Activated naive CD4-positive, alpha-beta T cell treated with anti-CD3 and anti-CD28 coated beads, Interleukin-2, amount 50 U/mL, for 24 hours (primary cell): ENCODE measurements at regions not wholly inside any gene's neighbourhood (a gene's known extent, or its start where the extent isn't known, plus 50 kb on each side); places are given as distances from the start of the nearest gene placed in this dataset.

Source experiments
- H3K27ac Mint-ChIP-seq: one replicate; pipeline ENCODE4 v1.8.0; 2021; ENCODE audit warnings: mild to moderate bottlenecking, mixed read lengths
- H3K27me3 Mint-ChIP-seq: one replicate; pipeline ENCODE4 v1.8.0; 2021; ENCODE audit warnings: mixed read lengths
- H3K36me3 Mint-ChIP-seq: one replicate; pipeline ENCODE4 v1.8.0; 2021; ENCODE audit warnings: mixed read lengths
- H3K4me1 Mint-ChIP-seq: one replicate; pipeline ENCODE4 v1.8.0; 2021; ENCODE audit warnings: mixed read lengths
- H3K4me3 Mint-ChIP-seq: one replicate; pipeline ENCODE4 v1.8.0; 2021; ENCODE audit warnings: mild to moderate bottlenecking, mixed read lengths
- H3K9me3 Mint-ChIP-seq: one replicate; pipeline ENCODE4 v1.8.0; 2021; ENCODE audit warnings: mixed read lengths

DNA sequence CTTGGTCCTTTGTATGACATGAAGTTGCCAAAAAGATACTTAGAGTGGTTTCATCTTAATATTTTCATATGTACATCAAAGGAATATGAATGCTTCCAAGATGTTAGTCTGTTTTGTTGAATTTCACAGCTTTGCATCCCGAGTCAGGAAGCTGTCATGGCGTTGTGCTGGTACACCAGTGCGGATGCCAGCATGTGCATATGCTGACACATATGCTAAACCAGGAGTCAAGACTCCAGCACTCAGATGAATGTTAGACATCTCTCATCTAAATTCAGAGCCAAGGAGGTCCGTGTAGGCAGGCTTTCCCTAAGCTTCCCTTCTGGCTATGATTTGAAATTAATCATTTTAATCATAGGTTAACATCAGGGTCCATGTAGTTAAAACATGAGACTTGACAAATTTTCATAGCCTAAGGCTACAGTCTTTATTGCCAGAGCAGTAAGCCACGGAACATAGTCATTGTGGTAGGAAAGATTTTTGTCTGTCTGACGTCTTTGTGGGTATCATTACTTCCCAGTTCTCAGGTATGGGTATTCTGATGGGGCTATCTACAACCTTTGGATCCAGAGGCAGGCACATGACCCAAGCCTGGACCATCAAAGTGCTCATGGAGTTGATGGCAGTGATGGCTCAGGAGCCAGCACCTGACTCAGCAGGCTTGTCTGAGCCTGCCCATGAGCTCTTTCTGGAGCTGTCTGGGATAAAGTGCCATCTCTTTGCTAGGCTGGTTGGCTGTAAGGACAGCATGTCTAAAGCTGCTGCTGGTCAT lies 246.1 kb downstream of the KCNRG start:
- H3K27me3 Mint-ChIP-seq = no peaks in the 10 kb centered on the region
- peaks cover 16% of the 10 kb centered on the region for H3K4me1 Mint-ChIP-seq
- no peaks in the 10 kb centered on the region for H3K36me3 Mint-ChIP-seq
- no peaks in the 10 kb centered on the region for H3K9me3 Mint-ChIP-seq
- H3K4me3 Mint-ChIP-seq = no peak overlapping the region
- no peak overlapping the region for H3K27ac Mint-ChIP-seq

DNA sequence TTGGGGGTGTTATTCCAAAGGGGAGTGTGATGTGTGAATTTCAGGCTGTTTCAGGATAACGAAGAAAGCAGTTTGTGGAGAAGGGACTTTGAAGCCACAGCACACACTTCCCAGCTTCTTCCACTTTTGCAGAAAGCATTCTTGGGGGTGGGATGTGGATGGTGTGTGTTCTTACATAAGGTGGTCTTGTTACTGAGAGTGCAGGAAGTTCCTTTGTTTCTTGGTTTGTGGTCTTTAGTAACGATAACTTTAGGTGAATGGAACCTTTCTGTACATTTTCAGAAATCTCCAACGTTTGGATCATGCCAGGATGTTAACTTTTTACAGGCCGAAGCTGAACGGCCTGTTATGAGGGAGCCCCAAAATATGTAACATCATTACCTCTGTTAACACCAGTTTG lies 251.8 kb downstream of the KCNRG start:
- no peak overlapping the region for H3K4me3 Mint-ChIP-seq
- no peaks in the 10 kb centered on the region for H3K4me1 Mint-ChIP-seq
- H3K27ac Mint-ChIP-seq = no peak overlapping the region
- no peaks in the 10 kb centered on the region for H3K36me3 Mint-ChIP-seq
- no peaks in the 10 kb centered on the region for H3K9me3 Mint-ChIP-seq
- peaks cover 3% of the 10 kb centered on the region for H3K27me3 Mint-ChIP-seq

DNA sequence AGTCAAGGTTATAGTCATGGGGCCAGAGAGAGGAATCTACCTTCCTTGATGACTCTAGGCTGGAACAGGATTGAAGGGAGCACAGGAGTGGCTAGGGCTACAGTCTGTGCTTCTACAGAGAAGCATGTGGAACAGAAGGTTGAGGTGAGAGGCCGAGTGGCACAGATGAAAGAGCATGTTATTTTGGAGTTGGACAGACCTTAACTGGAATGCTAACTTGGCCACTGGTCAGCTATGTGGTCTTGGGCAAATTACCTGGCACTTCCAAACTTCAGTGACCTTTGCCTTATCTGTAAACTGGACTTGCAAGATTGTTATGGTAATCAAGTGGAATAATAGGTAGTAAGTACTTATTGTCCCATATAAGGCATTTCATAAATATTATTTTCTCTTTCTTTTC lies 252.7 kb downstream of the KCNRG start:
- Mint-ChIP-seq H3K27me3 (peaks cover 3% of the 10 kb centered on the region), H3K4me3 (no peak overlapping the region), H3K27ac (no peak overlapping the region), H3K9me3 (no peaks in the 10 kb centered on the region), H3K36me3 (no peaks in the 10 kb centered on the region), H3K4me1 (no peaks in the 10 kb centered on the region)

- Mint-ChIP-seq H3K36me3 (no peaks in the 10 kb centered on the region), H3K4me1 (no peaks in the 10 kb centered on the region), H3K9me3 (no peaks in the 10 kb centered on the region), H3K27me3 (peaks cover 3% of the 10 kb centered on the region), H3K27ac (no peak overlapping the region), H3K4me3 (no peak overlapping the region)
These were observed 253.3 kb downstream of the KCNRG start for GRCh38 chr13:50268500-50268899.

- H3K27ac Mint-ChIP-seq = no peak overlapping the region
- H3K27me3 Mint-ChIP-seq = peaks cover 3% of the 10 kb centered on the region
- H3K4me1 Mint-ChIP-seq = peaks cover 5% of the 10 kb centered on the region
- no peaks in the 10 kb centered on the region for H3K9me3 Mint-ChIP-seq
- no peaks in the 10 kb centered on the region for H3K36me3 Mint-ChIP-seq
- H3K4me3 Mint-ChIP-seq = no peak overlapping the region
These were observed 258.9 kb downstream of the KCNRG start for GRCh38 chr13:50274181-50274580.

DNA sequence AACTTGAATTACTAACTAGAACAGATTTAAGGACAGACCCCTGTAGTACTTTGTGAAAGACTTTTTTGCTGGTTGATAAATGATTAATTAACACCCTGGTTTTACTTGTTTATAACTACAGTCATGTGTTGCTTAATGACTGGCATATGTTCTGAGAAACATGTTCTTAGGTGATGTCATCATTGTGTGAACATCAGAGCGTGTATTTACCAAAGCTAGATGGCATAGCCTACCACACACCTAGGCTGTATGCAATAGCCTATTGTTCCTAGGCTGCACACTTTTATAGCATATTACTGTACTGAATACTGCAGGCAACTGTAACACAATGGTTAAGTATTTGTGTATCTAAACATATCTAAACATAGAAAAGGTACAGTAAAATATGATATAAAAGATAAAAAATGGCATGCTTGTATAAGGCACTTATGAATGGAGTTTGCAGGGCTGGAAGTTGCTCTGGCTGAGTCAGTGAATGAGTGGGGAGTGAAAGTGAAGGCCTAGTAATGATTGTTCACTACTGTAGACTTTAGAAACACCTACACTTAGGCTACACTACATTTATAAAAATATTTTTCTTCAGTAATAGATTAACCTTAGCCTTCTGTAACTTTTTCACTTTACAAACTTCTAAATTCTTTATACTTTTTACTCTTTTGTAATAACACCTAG lies 260.3 kb downstream of the KCNRG start:
- no peak overlapping the region for H3K4me3 Mint-ChIP-seq
- peaks cover 3% of the 10 kb centered on the region for H3K27me3 Mint-ChIP-seq
- H3K4me1 Mint-ChIP-seq = peaks cover 5% of the 10 kb centered on the region
- H3K27ac Mint-ChIP-seq = no peak overlapping the region
- no peaks in the 10 kb centered on the region for H3K36me3 Mint-ChIP-seq
- H3K9me3 Mint-ChIP-seq = no peaks in the 10 kb centered on the region

DNA sequence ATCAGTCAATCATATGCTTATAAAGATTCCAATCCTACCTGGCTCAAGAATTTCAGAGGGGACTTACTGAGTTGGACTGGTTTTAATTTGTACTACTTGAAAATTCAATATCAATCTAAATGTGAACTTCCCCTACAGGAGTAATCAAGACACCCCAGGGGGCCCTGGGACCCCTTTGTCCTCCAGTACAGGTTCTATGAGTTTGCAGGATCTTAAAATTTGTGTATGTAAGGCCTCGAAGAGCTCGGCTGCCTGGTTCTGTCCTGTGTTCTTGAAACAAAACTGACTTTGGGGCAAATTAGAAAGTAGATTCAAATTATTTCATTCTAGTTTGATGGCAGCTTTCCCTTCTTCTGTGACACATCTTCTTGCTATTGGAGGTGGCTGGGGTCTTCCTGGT lies 261.3 kb downstream of the KCNRG start:
- Mint-ChIP-seq H3K4me1 (peaks cover 5% of the 10 kb centered on the region), H3K4me3 (no peak overlapping the region), H3K27ac (no peak overlapping the region), H3K27me3 (no peaks in the 10 kb centered on the region), H3K36me3 (no peaks in the 10 kb centered on the region), H3K9me3 (no peaks in the 10 kb centered on the region)

GRCh38 chr13:50277127-50277526 lies 261.9 kb downstream of the KCNRG start:
- Mint-ChIP-seq H3K4me1 (peaks cover 5% of the 10 kb centered on the region), H3K9me3 (no peaks in the 10 kb centered on the region), H3K4me3 (no peak overlapping the region), H3K27me3 (peaks cover 2% of the 10 kb centered on the region), H3K27ac (no peak overlapping the region), H3K36me3 (no peaks in the 10 kb centered on the region)

GRCh38 chr13:50277906-50278305 lies 262.7 kb downstream of the KCNRG start:
- no peaks in the 10 kb centered on the region for H3K36me3 Mint-ChIP-seq
- no peak overlapping the region for H3K27ac Mint-ChIP-seq
- peaks cover 5% of the 10 kb centered on the region for H3K4me1 Mint-ChIP-seq
- no peaks in the 10 kb centered on the region for H3K9me3 Mint-ChIP-seq
- H3K27me3 Mint-ChIP-seq = peaks cover 2% of the 10 kb centered on the region
- no peak overlapping the region for H3K4me3 Mint-ChIP-seq

GRCh38 chr13:50280441-50280937 lies 265.2 kb downstream of the KCNRG start:
- H3K9me3 Mint-ChIP-seq = no peaks in the 10 kb centered on the region
- H3K36me3 Mint-ChIP-seq = no peaks in the 10 kb centered on the region
- H3K4me3 Mint-ChIP-seq = no peak overlapping the region
- H3K4me1 Mint-ChIP-seq = peaks cover 5% of the 10 kb centered on the region
- peaks cover 2% of the 10 kb centered on the region for H3K27me3 Mint-ChIP-seq
- H3K27ac Mint-ChIP-seq = no peak overlapping the region

DNA sequence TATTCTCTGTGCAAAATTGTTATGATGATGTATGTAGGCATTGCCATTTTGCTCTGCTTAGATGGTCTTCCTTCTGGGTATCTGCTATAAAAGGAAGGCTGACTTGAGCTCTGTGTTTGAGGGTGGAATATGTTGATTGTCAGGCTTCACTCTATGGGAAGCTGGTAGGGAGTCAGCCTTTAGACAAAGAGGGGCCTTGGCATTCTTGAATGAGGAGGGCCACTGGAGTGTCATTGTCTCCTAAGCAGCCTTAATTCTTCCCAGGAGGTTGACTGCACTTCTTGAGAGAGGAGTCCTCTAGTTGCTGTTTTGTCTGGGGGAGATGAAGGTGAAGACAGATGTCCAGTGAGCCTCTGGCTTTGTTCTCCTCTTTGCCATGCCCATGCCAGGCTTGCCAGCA lies 266.8 kb downstream of the KCNRG start:
- H3K27ac Mint-ChIP-seq = no peak overlapping the region
- H3K27me3 Mint-ChIP-seq = peaks cover 2% of the 10 kb centered on the region
- no peaks in the 10 kb centered on the region for H3K9me3 Mint-ChIP-seq
- H3K4me1 Mint-ChIP-seq = peaks cover 3% of the 10 kb centered on the region
- H3K36me3 Mint-ChIP-seq = no peaks in the 10 kb centered on the region
- no peak overlapping the region for H3K4me3 Mint-ChIP-seq

DNA sequence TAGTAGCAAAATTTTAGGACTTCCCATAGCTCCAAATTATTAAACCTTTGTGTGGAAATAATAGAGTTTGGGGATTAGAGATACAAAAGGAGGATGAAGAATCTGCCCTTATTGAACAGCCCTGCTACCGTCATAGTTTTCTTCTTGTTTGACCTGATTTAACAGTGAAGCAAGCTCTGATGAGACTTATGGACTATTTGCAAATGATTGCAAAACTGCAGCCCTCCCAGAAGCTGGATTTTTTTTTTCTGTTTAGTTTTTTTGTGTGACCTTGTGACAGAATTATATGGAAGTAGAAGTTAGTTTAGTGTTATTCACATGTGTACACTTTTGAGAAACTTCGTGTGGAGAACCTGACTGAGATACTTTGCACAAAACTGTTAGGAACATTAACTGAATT lies 267.8 kb downstream of the KCNRG start:
- Mint-ChIP-seq H3K27me3 (peaks cover 2% of the 10 kb centered on the region), H3K4me3 (no peak overlapping the region), H3K9me3 (no peaks in the 10 kb centered on the region), H3K36me3 (no peaks in the 10 kb centered on the region), H3K27ac (no peak overlapping the region), H3K4me1 (peaks cover 3% of the 10 kb centered on the region)

GRCh38 chr13:50284540-50284939 lies 269.3 kb downstream of the KCNRG start:
- Mint-ChIP-seq H3K9me3 (no peaks in the 10 kb centered on the region), H3K36me3 (no peaks in the 10 kb centered on the region), H3K4me1 (peaks cover 3% of the 10 kb centered on the region), H3K27ac (no peak overlapping the region), H3K27me3 (peaks cover 2% of the 10 kb centered on the region), H3K4me3 (no peak overlapping the region)

GRCh38 chr13:50285283-50285682 lies 270.0 kb downstream of the KCNRG start:
- H3K27me3 Mint-ChIP-seq = peaks cover 2% of the 10 kb centered on the region
- H3K4me1 Mint-ChIP-seq = peaks cover 3% of the 10 kb centered on the region
- H3K36me3 Mint-ChIP-seq = no peaks in the 10 kb centered on the region
- no peak overlapping the region for H3K4me3 Mint-ChIP-seq
- H3K9me3 Mint-ChIP-seq = no peaks in the 10 kb centered on the region
- H3K27ac Mint-ChIP-seq = no peak overlapping the region

GRCh38 chr13:50286324-50286723 lies 271.1 kb downstream of the KCNRG start:
- H3K27me3 Mint-ChIP-seq = peaks cover 2% of the 10 kb centered on the region
- no peak overlapping the region for H3K4me3 Mint-ChIP-seq
- peaks cover 3% of the 10 kb centered on the region for H3K4me1 Mint-ChIP-seq
- H3K9me3 Mint-ChIP-seq = no peaks in the 10 kb centered on the region
- H3K27ac Mint-ChIP-seq = no peak overlapping the region
- no peaks in the 10 kb centered on the region for H3K36me3 Mint-ChIP-seq

- Mint-ChIP-seq H3K27me3 (no peaks in the 10 kb centered on the region), H3K9me3 (no peaks in the 10 kb centered on the region), H3K4me1 (peaks cover under 1% of the 10 kb centered on the region), H3K4me3 (no peak overlapping the region), H3K36me3 (no peaks in the 10 kb centered on the region), H3K27ac (no peak overlapping the region)
These were observed 274.9 kb downstream of the KCNRG start for GRCh38 chr13:50290186-50290585.
